Stomach (tissue), 4 donors: ENCODE measurements at regions not wholly inside any gene's neighbourhood (a gene's known extent, or its start where the extent isn't known, plus 50 kb on each side); places are given as distances from the start of the nearest gene placed in this dataset.

ENCODE experiments used
- CTCF ChIP-seq, 7 experiments: fragments of 450-650 bp in 4 of 7; fragments of 200-600 bp in 3 of 7; sonication (generic) in 3 of 7; IDR thresholded peaks; one replicate each; pipeline ENCODE4 v1.5.1; 2016 to 2019; ENCODE audit warnings: antibody characterized with exemption in 7 of 7, control low read depth in 2 of 7, mild to moderate bottlenecking in 1 of 7
- EP300 ChIP-seq: sonication (generic); formaldehyde crosslinking; IDR thresholded peaks from one replicate; pipeline ENCODE4 v1.6.1; 2017; ENCODE audit warnings: antibody characterized with exemption
- POLR2A ChIP-seq, 4 donors: fragments of 450-650 bp; IDR thresholded peaks; one replicate each; pipeline ENCODE4 v1.6.1; 2016; ENCODE audit warnings: antibody characterized with exemption in 4 of 4, control low read depth in 2 of 4, mild to moderate bottlenecking in 1 of 4, moderate library complexity in 1 of 4
- POLR2AphosphoS5 ChIP-seq, 3 donors: sonication (generic); formaldehyde crosslinking; IDR thresholded peaks; one replicate each; pipeline ENCODE4 v1.6.1; 2016; ENCODE audit warnings: antibody characterized with exemption in 3 of 3

- TF ChIP-seq POLR2AphosphoS5 (IDR thresholded peaks at IDR 0.05) = no peak
- no peak for TF ChIP-seq CTCF (IDR thresholded peaks at IDR 0.05)
- no peak for TF ChIP-seq EP300
- no peak for TF ChIP-seq POLR2A (IDR thresholded peaks at IDR 0.05)
These were observed 533.3 kb upstream of the CDH9 start for GRCh38 chr5:27571681-27572080.
